Central memory CD8-positive, alpha-beta T cell (primary cell): ENCODE measurements at regions not wholly inside any gene's neighbourhood (a gene's known extent, or its start where the extent isn't known, plus 50 kb on each side); places are given as distances from the start of the nearest gene placed in this dataset.

Experiments
- ATAC-seq: fragments of 150-1000 bp; cut with Tn5 transposase; replicated peaks from 2 replicates; pipeline ENCODE4 v1.10.0; 2022; ENCODE audit warnings: mild to moderate bottlenecking, moderate FRiP score, moderate number of reproducible peaks; ENCODE audit not compliant: poor library complexity, severe bottlenecking; ENCODE audit errors: extremely low read depth
- DNase-seq, 2 donors: peaks; one replicate each; pipeline ENCODE4 v3.0.0; 2021; ENCODE audit warnings: low spot score in 2 of 2
- H3K27ac Mint-ChIP-seq: one replicate; pipeline ENCODE4 v1.8.0; 2022; ENCODE audit warnings: low read depth, mild to moderate bottlenecking, moderate library complexity, mixed read lengths
- H3K27me3 Mint-ChIP-seq: one replicate; pipeline ENCODE4 v1.8.0; 2022; ENCODE audit warnings: mixed read lengths
- H3K36me3 Mint-ChIP-seq: one replicate; pipeline ENCODE4 v1.8.0; 2022; ENCODE audit warnings: mild to moderate bottlenecking, moderate library complexity, mixed read lengths; ENCODE audit not compliant: insufficient read depth
- H3K4me1 Mint-ChIP-seq: one replicate; pipeline ENCODE4 v1.8.0; 2022; ENCODE audit warnings: mixed read lengths
- H3K4me3 Mint-ChIP-seq: one replicate; pipeline ENCODE4 v1.8.0; 2022; ENCODE audit warnings: mild to moderate bottlenecking, moderate library complexity, mixed read lengths
- H3K9me3 Mint-ChIP-seq: one replicate; pipeline ENCODE4 v1.8.0; 2022; ENCODE audit warnings: mixed read lengths

- peaks cover 4% of the 10 kb centered on the region for H3K9me3 Mint-ChIP-seq
- no peak overlapping the region for H3K4me3 Mint-ChIP-seq
- DNase-seq (no peak), ATAC-seq (no peak)
- H3K4me1 Mint-ChIP-seq = no peaks in the 10 kb centered on the region
- H3K36me3 Mint-ChIP-seq = no peaks in the 10 kb centered on the region
- H3K27ac Mint-ChIP-seq = no peak overlapping the region
- no peaks in the 10 kb centered on the region for H3K27me3 Mint-ChIP-seq
These were observed 72.9 kb downstream of the SLC10A2 start for GRCh38 chr13:102993348-102993747.

- H3K27ac Mint-ChIP-seq = no peak overlapping the region
- peaks cover 2% of the 10 kb centered on the region for H3K36me3 Mint-ChIP-seq
- no peak for ATAC-seq
- DNase-seq = no peak
- no peaks in the 10 kb centered on the region for H3K27me3 Mint-ChIP-seq
- H3K9me3 Mint-ChIP-seq = peaks cover 12% of the 10 kb centered on the region
- no peak overlapping the region for H3K4me3 Mint-ChIP-seq
- no peaks in the 10 kb centered on the region for H3K4me1 Mint-ChIP-seq
These were observed 82.0 kb downstream of the SLC10A2 start for GRCh38 chr13:102984210-102984609.

GRCh38 chr13:102983496-102983895, 82.7 kb downstream of the SLC10A2 start:
- Mint-ChIP-seq H3K4me3 (no peak overlapping the region), H3K27me3 (no peaks in the 10 kb centered on the region), H3K27ac (no peak overlapping the region), H3K36me3 (peaks cover 2% of the 10 kb centered on the region), H3K4me1 (no peaks in the 10 kb centered on the region), H3K9me3 (peaks cover 9% of the 10 kb centered on the region)
- DNase-seq = no peak
- no peak for ATAC-seq

- Mint-ChIP-seq H3K27ac (no peak overlapping the region), H3K4me3 (no peak overlapping the region), H3K4me1 (no peaks in the 10 kb centered on the region), H3K9me3 (peaks cover 5% of the 10 kb centered on the region), H3K36me3 (peaks cover 2% of the 10 kb centered on the region), H3K27me3 (no peaks in the 10 kb centered on the region)
- DNase-seq (no peak), ATAC-seq (no peak)
These were observed 85.8 kb downstream of the SLC10A2 start for GRCh38 chr13:102980331-102980982.

GRCh38 chr13:102978168-102978567, 88.0 kb downstream of the SLC10A2 start:
- ATAC-seq (no peak), DNase-seq (no peak)
- H3K4me3 Mint-ChIP-seq = no peak overlapping the region
- peaks cover 5% of the 10 kb centered on the region for H3K9me3 Mint-ChIP-seq
- H3K4me1 Mint-ChIP-seq = no peaks in the 10 kb centered on the region
- no peak overlapping the region for H3K27ac Mint-ChIP-seq
- peaks cover 2% of the 10 kb centered on the region for H3K36me3 Mint-ChIP-seq
- H3K27me3 Mint-ChIP-seq = no peaks in the 10 kb centered on the region

GRCh38 chr13:102977471-102977870, 88.7 kb downstream of the SLC10A2 start:
- no peaks in the 10 kb centered on the region for H3K27me3 Mint-ChIP-seq
- ATAC-seq = no peak
- no peaks in the 10 kb centered on the region for H3K4me1 Mint-ChIP-seq
- DNase-seq = no peak
- H3K36me3 Mint-ChIP-seq = peaks cover under 1% of the 10 kb centered on the region
- no peak overlapping the region for H3K27ac Mint-ChIP-seq
- peaks cover 2% of the 10 kb centered on the region for H3K9me3 Mint-ChIP-seq
- no peak overlapping the region for H3K4me3 Mint-ChIP-seq

- DNase-seq (no peak), ATAC-seq (no peak)
- Mint-ChIP-seq H3K27ac (no peak overlapping the region), H3K27me3 (no peaks in the 10 kb centered on the region), H3K4me1 (no peaks in the 10 kb centered on the region), H3K36me3 (no peaks in the 10 kb centered on the region), H3K9me3 (no peaks in the 10 kb centered on the region), H3K4me3 (no peak overlapping the region)
These were observed 91.7 kb downstream of the SLC10A2 start for GRCh38 chr13:102974317-102975087.

- Mint-ChIP-seq H3K27ac (no peak overlapping the region), H3K4me1 (no peaks in the 10 kb centered on the region), H3K27me3 (no peaks in the 10 kb centered on the region), H3K4me3 (no peak overlapping the region), H3K9me3 (no peaks in the 10 kb centered on the region), H3K36me3 (no peaks in the 10 kb centered on the region)
- ATAC-seq = no peak
- DNase-seq = no peak
These were observed 94.0 kb downstream of the SLC10A2 start for GRCh38 chr13:102972191-102972590.

- ATAC-seq (no peak), DNase-seq (no peak)
- H3K4me3 Mint-ChIP-seq = no peak overlapping the region
- H3K4me1 Mint-ChIP-seq = no peaks in the 10 kb centered on the region
- H3K9me3 Mint-ChIP-seq = no peaks in the 10 kb centered on the region
- H3K27ac Mint-ChIP-seq = no peak overlapping the region
- no peaks in the 10 kb centered on the region for H3K36me3 Mint-ChIP-seq
- peaks cover under 1% of the 10 kb centered on the region for H3K27me3 Mint-ChIP-seq
These were observed 95.7 kb downstream of the SLC10A2 start for GRCh38 chr13:102970542-102970941.

GRCh38 chr13:102968572-102969228, 97.5 kb downstream of the SLC10A2 start:
- Mint-ChIP-seq H3K36me3 (no peaks in the 10 kb centered on the region), H3K27me3 (peaks cover 13% of the 10 kb centered on the region), H3K4me1 (no peaks in the 10 kb centered on the region), H3K4me3 (no peak overlapping the region), H3K27ac (no peak overlapping the region), H3K9me3 (no peaks in the 10 kb centered on the region)
- DNase-seq (no peak), ATAC-seq (no peak)

- peaks cover 23% of the 10 kb centered on the region for H3K27me3 Mint-ChIP-seq
- no peaks in the 10 kb centered on the region for H3K36me3 Mint-ChIP-seq
These were observed 100.4 kb downstream of the SLC10A2 start for GRCh38 chr13:102965802-102966201.

GRCh38 chr13:102962430-102962829, 103.8 kb downstream of the SLC10A2 start:
- no peak overlapping the region for H3K4me3 Mint-ChIP-seq
- no peak overlapping the region for H3K27ac Mint-ChIP-seq
- H3K36me3 Mint-ChIP-seq = peaks cover 2% of the 10 kb centered on the region
- no peaks in the 10 kb centered on the region for H3K4me1 Mint-ChIP-seq
- H3K27me3 Mint-ChIP-seq = peaks cover 33% of the 10 kb centered on the region
- ATAC-seq = no peak
- H3K9me3 Mint-ChIP-seq = no peaks in the 10 kb centered on the region
- DNase-seq = no peak

More at GRCh38 chr13:102965802-102966201, 100.4 kb downstream of the SLC10A2 start:
- no peak overlapping the region for H3K27ac Mint-ChIP-seq
- no peak for ATAC-seq
- DNase-seq = no peak
- H3K4me3 Mint-ChIP-seq = no peak overlapping the region
- H3K4me1 Mint-ChIP-seq = no peaks in the 10 kb centered on the region
- H3K9me3 Mint-ChIP-seq = no peaks in the 10 kb centered on the region

GRCh38 chr13:102960959-102961358, 105.3 kb downstream of the SLC10A2 start:
- no peak overlapping the region for H3K4me3 Mint-ChIP-seq
- ATAC-seq = no peak
- no peak for DNase-seq
- H3K36me3 Mint-ChIP-seq = peaks cover 2% of the 10 kb centered on the region
- peaks cover 33% of the 10 kb centered on the region for H3K27me3 Mint-ChIP-seq
- H3K9me3 Mint-ChIP-seq = no peaks in the 10 kb centered on the region
- H3K4me1 Mint-ChIP-seq = no peaks in the 10 kb centered on the region
- H3K27ac Mint-ChIP-seq = no peak overlapping the region
